GM21367 (cell line): ENCODE measurements at regions not wholly inside any gene's neighbourhood (a gene's known extent, or its start where the extent isn't known, plus 50 kb on each side); places are given as distances from the start of the nearest gene placed in this dataset.
"Not testable (repeated sequence)": the region's sequence is repeated elsewhere in the genome, so short reads cannot be mapped to it uniquely, and the experiment has no call there.

Source experiments
- ATAC-seq: cut with Tn5 transposase; IDR thresholded peaks from one replicate; pipeline ENCODE4 v1.9.1; 2021; ENCODE audit not compliant: unreplicated experiment

- not testable (repeated sequence) for ATAC-seq
Measured at GRCh38 chr10:46796351-46796750, 114.9 kb upstream of the PTPN20 start.

DNA sequence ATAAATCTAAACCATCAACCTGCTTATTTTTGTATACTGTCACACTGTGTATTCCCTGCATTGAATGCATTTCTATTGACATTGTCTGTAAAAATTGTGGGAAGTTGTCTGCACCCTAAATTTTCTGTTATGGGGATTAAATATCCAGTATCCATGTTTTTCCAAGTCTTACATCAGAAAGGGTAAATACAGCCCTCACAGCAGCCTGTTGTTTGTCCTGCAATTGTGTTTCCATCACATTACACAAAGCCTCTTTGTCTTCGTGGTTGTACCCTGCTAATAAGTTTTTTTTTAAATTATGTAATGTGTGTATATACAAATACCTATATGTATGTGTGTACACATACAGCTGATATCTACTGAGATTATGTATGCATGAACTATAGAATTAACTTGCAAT is 109.2 kb upstream of the PTPN20 start:
- not testable (repeated sequence) for ATAC-seq

DNA sequence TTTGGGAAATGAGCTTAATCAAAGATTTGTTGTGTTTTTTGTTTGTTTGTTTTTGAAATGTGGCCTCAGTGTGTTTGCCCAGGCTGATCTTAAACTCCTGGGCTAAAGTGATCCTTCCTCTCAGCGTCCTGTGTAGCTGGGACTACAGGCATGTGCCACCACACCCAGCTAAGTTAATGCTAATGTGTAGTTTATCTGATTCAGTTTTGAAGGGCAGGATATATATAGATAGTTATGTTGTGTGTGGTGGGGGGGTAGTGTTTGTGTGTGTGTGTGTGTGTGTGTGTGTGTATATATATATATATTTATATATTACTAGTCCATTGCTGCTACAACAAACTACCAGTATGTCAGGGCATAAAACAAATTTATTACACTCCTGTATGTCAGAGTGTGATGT is 108.1 kb upstream of the PTPN20 start:
- ATAC-seq: not testable (repeated sequence)

DNA sequence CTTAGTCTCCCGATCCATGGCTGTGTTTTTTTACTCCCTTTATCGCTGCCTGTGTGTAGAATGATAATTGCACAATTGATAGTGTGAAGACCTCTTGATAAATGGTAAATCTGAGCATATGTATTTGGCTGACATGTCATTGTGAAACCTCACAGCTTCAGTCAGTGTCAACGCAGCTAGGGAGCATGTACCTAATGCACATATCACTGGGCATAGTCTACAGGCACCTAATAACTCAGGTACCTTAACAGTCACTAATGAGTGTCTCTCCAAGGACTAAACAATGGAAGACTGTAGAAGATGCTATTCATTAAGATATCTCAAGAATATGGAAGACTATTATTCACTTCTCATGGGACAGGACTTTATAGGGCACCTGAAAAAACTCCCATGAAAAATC is 101.0 kb upstream of the PTPN20 start:
- ATAC-seq: not testable (repeated sequence)

DNA sequence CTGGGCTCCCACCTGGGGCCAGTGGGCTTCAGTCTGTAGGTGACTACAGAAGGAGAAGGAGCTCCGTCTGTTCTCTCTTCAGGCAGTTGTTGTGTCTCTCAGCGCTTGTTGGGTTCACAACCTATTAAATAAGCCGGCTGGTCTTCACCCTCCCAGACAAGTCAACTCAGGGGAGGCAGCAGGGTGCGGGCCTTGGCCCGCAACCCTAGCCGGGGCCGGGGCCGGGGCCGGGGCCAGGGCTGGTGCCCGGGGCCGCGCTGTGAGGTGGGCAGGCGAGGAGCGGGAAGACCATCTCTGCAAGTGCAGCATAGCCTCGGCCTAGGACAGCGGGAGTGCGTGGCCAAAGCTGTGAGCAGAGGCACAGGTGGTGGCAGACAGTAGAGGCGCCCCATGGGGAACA is 95.1 kb upstream of the PTPN20 start:
- ATAC-seq: not testable (repeated sequence)

- not testable (repeated sequence) for ATAC-seq
Measured at GRCh38 chr10:46840393-46841050, 70.7 kb upstream of the PTPN20 start.

GRCh38 chr10:46841051-46841593 is 70.1 kb upstream of the PTPN20 start:
- not testable (repeated sequence) for ATAC-seq

DNA sequence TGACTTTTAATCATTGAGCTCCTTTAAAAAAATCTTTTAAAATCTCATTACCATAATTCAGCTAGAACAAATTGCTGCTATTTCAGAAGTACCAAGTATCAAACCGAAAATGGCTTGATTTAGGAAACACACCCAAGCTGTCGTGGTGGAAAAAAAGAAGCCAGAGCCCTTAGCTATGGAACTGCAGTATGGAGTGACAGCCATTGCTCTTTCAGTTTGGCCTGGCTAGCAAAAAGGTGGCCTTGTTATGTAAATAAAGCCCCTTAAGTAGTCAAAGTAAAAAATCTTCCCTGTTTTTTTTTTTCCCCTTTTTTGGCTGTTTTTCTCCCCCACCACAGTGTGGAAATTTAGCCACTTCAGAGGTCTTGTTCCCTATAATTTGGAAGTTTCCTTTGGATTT is 66.0 kb upstream of the PTPN20 start:
- ATAC-seq: not testable (repeated sequence)

- not testable (repeated sequence) for ATAC-seq
Measured at GRCh38 chr10:46845640-46846039, 65.6 kb upstream of the PTPN20 start.

DNA sequence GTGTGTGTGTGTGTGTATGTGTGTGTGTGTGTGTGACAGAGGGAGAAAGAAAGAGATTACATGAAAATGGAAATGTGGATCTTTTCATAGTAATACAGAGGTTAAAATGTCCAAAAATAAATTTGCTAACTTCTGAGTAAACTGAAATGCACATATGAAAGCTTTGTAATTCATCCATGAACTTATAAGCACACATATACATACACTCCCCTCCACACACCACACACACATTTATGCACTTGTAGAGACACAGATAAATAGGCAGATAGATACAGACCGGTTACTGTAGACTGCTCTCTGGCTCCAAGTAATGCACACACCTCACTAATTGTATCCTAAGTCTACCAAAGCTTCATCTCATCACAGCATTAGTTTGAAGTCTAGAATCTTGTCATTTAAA is 50.5 kb upstream of the PTPN20 start:
- not testable (repeated sequence) for ATAC-seq
